ENCODE measurements at regions not wholly inside any gene's neighbourhood (a gene's known extent, or its start where the extent isn't known, plus 50 kb on each side); places are given as distances from the start of the nearest gene placed in this dataset.
A peak's percentile ranks its signal among the peaks of the same experiment; 100 is the strongest.
"Not testable (repeated sequence)": the region's sequence is repeated elsewhere in the genome, so short reads cannot be mapped to it uniquely, and the experiment has no call there.

- FAIRE-seq; H2AFZ ChIP-seq (ENCODE audit: low read depth, low read length); in situ Hi-C loops (cut with MboI); H4K20me1 ChIP-seq (replicated peaks; ENCODE audit: control insufficient read depth, insufficient read depth, low read length); H3K27ac ChIP-seq (ENCODE audit: extremely low read depth, low read depth, low read length); H3K9me3 ChIP-seq (replicated peaks; ENCODE audit: control insufficient read depth, insufficient read depth, low read depth, low read length); H3K4me1 ChIP-seq (replicated peaks in 1 of 2; ENCODE audit: control insufficient read depth in 2 of 2, insufficient read depth in 2 of 2, low read length in 2 of 2); H3K9ac ChIP-seq (ENCODE audit: insufficient read depth in 1 of 2, low read depth in 2 of 2, low read length in 2 of 2); H3K4me3 ChIP-seq; DNase-seq (ENCODE audit: extremely low read depth in 1 of 4, low spot score in 3 of 4); H3K4me2 ChIP-seq (ENCODE audit: insufficient read depth, low read length); CTCF ChIA-PET (ENCODE audit: low intra/inter-chr PET ratio); H3K36me3 ChIP-seq (ENCODE audit: control insufficient read depth, insufficient read depth, low read length); H3K27me3 ChIP-seq (ENCODE audit: control insufficient read depth in 2 of 2, insufficient read depth in 2 of 2, low read length in 2 of 2); POLR2A ChIA-PET; intact Hi-C loops (cut with micrococcal nuclease); H3K79me2 ChIP-seq (ENCODE audit: control insufficient read depth, insufficient read depth, low read length); ATAC-seq; H3K9me1 ChIP-seq (ENCODE audit: control insufficient read depth, insufficient read depth, low read length); BruUV-seq (replicated peaks): not testable (repeated sequence)
- 20% methylated on average over 11 of the region's 16 CpGs for WGBS (ENCODE audit: insufficient coverage, low coverage, missing lambda C conversion rate)
These were observed 90.8 kb downstream of the LARP7 start for GRCh38 chr4:112727728-112728127.

- Histone ChIP-seq H4K20me1 (replicated peaks; ENCODE audit: control insufficient read depth, insufficient read depth, low read length) (no peaks in the 10 kb centered on the region), H2AFZ (ENCODE audit: low read depth, low read length) (no peak overlapping the region), H3K36me3 (ENCODE audit: control insufficient read depth, insufficient read depth, low read length) (no peaks in the 10 kb centered on the region), H3K4me2 (ENCODE audit: insufficient read depth, low read length) (no peak overlapping the region), H3K27ac (ENCODE audit: extremely low read depth, low read depth, low read length) (no peak overlapping the region), H3K4me3 (no peak overlapping the region), H3K27me3 (ENCODE audit: control insufficient read depth in 2 of 2, insufficient read depth in 2 of 2, low read length in 2 of 2) (no peaks in the 10 kb centered on the region; a peak in 1 of 5 replicates), H3K9ac (ENCODE audit: insufficient read depth in 1 of 2, low read depth in 2 of 2, low read length in 2 of 2) (no peak overlapping the region), H3K79me2 (ENCODE audit: control insufficient read depth, insufficient read depth, low read length) (no peaks in the 10 kb centered on the region), H3K9me3 (replicated peaks; ENCODE audit: control insufficient read depth, insufficient read depth, low read depth, low read length) (no peaks in the 10 kb centered on the region), H3K4me1 (replicated peaks in 1 of 2; ENCODE audit: control insufficient read depth in 2 of 2, insufficient read depth in 2 of 2, low read length in 2 of 2) (no peaks in the 10 kb centered on the region), H3K9me1 (ENCODE audit: control insufficient read depth, insufficient read depth, low read length) (no peaks in the 10 kb centered on the region)
- intact Hi-C loops (cut with micrococcal nuclease) (no loop called here), in situ Hi-C loops (cut with MboI) (no loop called here)
- POLR2A ChIA-PET, result interaction anchor here (0.6 to 0.7 kb wide), 2 partner anchors 9 to 29 kb away, joined by 3 to 4 read pairs; no protein-coding TSS in a partner anchor
- ATAC-seq, result 0 out of 3 replicates have a peak, but pooled peaks have one; percentile 39
- WGBS (ENCODE audit: insufficient coverage, low coverage, missing lambda C conversion rate), result 17% methylated on average over 2 of the region's 2 CpGs
- no peak for TF ChIP-seq THRAP3 (IDR thresholded peaks at IDR 0.05; ENCODE audit: borderline replicate concordance)
- no peak for TF ChIP-seq RBM14 (IDR thresholded peaks at IDR 0.05; ENCODE audit: borderline replicate concordance, insufficient read depth, low read depth, low read length)
- no peak for TF ChIP-seq FOXA1 (IDR thresholded peaks at IDR 0.05; ENCODE audit: borderline replicate concordance)
- CTCF ChIA-PET (ENCODE audit: low intra/inter-chr PET ratio), result no interaction called here
- BruUV-seq (replicated peaks), result no TSS peak
- DNase-seq (ENCODE audit: extremely low read depth in 1 of 4, low spot score in 3 of 4), result no peak
- no peak for FAIRE-seq
These were observed 94.8 kb downstream of the LARP7 start for GRCh38 chr4:112731715-112732114.
